ENCODE measurements at regions not wholly inside any gene's neighbourhood (a gene's known extent, or its start where the extent isn't known, plus 50 kb on each side); places are given as distances from the start of the nearest gene placed in this dataset.

DNA sequence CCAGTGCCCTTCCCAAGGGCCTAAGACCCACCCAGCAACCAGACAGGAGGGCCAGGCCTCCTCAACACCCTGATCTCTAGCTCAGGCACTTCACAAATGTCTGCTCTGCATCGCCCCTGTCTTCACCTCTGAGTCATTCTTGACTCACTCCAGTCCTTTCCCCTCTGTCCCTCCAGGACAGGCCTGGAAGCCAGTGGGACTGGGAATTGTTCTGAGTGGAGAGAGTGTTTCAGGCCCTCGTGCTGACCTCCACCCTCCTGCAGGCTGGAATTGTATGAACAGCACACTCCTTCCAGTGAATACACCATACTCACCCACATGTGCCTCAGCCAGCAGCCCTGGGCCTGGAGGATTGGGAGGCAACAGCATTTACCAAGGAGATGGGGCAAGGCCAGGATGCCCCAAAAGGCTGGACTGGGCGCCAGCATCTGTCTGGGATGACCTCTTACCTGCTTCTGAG is 304.2 kb downstream of the CYP26B1 start:
- no peak for TF ChIP-seq RCOR1 (conservative IDR thresholded peaks at IDR 0.05; ENCODE audit: low read depth, low read length)
- TF ChIP-seq SP1 (IDR thresholded peaks at IDR 0.05; ENCODE audit: low read depth, low read length), result no peak
- no peak for TF ChIP-seq NR2C1 (IDR thresholded peaks at IDR 0.05)
- TF ChIP-seq, protein P1, sequence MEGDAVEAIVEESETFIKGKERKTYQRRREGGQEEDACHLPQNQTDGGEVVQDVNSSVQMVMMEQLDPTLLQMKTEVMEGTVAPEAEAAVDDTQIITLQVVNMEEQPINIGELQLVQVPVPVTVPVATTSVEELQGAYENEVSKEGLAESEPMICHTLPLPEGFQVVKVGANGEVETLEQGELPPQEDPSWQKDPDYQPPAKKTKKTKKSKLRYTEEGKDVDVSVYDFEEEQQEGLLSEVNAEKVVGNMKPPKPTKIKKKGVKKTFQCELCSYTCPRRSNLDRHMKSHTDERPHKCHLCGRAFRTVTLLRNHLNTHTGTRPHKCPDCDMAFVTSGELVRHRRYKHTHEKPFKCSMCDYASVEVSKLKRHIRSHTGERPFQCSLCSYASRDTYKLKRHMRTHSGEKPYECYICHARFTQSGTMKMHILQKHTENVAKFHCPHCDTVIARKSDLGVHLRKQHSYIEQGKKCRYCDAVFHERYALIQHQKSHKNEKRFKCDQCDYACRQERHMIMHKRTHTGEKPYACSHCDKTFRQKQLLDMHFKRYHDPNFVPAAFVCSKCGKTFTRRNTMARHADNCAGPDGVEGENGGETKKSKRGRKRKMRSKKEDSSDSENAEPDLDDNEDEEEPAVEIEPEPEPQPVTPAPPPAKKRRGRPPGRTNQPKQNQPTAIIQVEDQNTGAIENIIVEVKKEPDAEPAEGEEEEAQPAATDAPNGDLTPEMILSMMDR (IDR thresholded peaks at IDR 0.05 in 2 of 3, conservative IDR thresholded peaks at IDR 0.05 in 1 of 3; ENCODE audit: control insufficient read depth in 2 of 3, extremely low read depth in 1 of 3, insufficient read depth in 1 of 3, low read depth in 3 of 3, low read length in 3 of 3), result no peak
- TF ChIP-seq IKZF2 (IDR thresholded peaks at IDR 0.05), result no peak
- TF ChIP-seq, protein P2, sequence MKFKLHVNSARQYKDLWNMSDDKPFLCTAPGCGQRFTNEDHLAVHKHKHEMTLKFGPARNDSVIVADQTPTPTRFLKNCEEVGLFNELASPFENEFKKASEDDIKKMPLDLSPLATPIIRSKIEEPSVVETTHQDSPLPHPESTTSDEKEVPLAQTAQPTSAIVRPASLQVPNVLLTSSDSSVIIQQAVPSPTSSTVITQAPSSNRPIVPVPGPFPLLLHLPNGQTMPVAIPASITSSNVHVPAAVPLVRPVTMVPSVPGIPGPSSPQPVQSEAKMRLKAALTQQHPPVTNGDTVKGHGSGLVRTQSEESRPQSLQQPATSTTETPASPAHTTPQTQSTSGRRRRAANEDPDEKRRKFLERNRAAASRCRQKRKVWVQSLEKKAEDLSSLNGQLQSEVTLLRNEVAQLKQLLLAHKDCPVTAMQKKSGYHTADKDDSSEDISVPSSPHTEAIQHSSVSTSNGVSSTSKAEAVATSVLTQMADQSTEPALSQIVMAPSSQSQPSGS (IDR thresholded peaks at IDR 0.05; ENCODE audit: low read length), result no peak
- no peak for TF ChIP-seq JUND (IDR thresholded peaks at IDR 0.05; ENCODE audit: low read depth, low read length)
- TF ChIP-seq POLR2A (IDR thresholded peaks at IDR 0.05; ENCODE audit: low read depth, low read length), result no peak
- no peak for TF ChIP-seq SREBF1 (IDR thresholded peaks at IDR 0.05; ENCODE audit: low read length)
- no peak for TF ChIP-seq CBX5 (IDR thresholded peaks at IDR 0.05; ENCODE audit: low read depth)

Measured in GM12878 (cell line).